Gastroesophageal sphincter (tissue), 4 donors: ENCODE measurements at regions not wholly inside any gene's neighbourhood (a gene's known extent, or its start where the extent isn't known, plus 50 kb on each side); places are given as distances from the start of the nearest gene placed in this dataset.

ENCODE experiments used
- ATAC-seq: fragments of 150-250 bp; one replicate; pipeline ENCODE4 v1.9.1; 2016; ENCODE audit warnings: mild to moderate bottlenecking, moderate library complexity
- H3K27ac ChIP-seq, 4 donors: fragments of 200-600 bp; sonication (generic) in 3 of 4; 1 replicate in 3 of 4; 2 replicates in 1 of 4; pipeline ENCODE4 v1.5.1; 2016 to 2019
- H3K27me3 ChIP-seq: fragments of 200-600 bp; sonication (generic); one replicate; pipeline ENCODE4 v1.5.1; 2019
- H3K36me3 ChIP-seq, 2 donors: fragments of 200-600 bp; sonication (generic); one replicate each; pipeline ENCODE4 v1.5.1; 2019; ENCODE audit warnings: control low read depth in 1 of 2
- H3K4me1 ChIP-seq, 3 donors: fragments of 200-600 bp; sonication (generic); 1 replicate in 2 of 3; 2 replicates in 1 of 3; pipeline ENCODE4 v1.5.1; 2016 to 2019; ENCODE audit warnings: control low read depth in 2 of 3
- H3K4me3 ChIP-seq, 2 donors: fragments of 200-600 bp; sonication (generic); one replicate each; pipeline ENCODE4 v1.5.1; 2019; ENCODE audit warnings: mild to moderate bottlenecking in 1 of 2, moderate library complexity in 1 of 2
- H3K9me3 ChIP-seq, 3 donors: fragments of 200-600 bp; sonication (generic); one replicate each; pipeline ENCODE4 v1.5.1; 2017 to 2019; ENCODE audit warnings: control low read depth in 2 of 3
- EP300 ChIP-seq: sonication (generic); formaldehyde crosslinking; IDR thresholded peaks from one replicate; pipeline ENCODE4 v1.6.1; 2017; ENCODE audit warnings: antibody characterized with exemption, mild to moderate bottlenecking
- POLR2A ChIP-seq, 2 donors: fragments of 450-650 bp; IDR thresholded peaks; one replicate each; pipeline ENCODE4 v1.6.1; 2017; ENCODE audit warnings: antibody characterized with exemption in 2 of 2, mild to moderate bottlenecking in 2 of 2, moderate library complexity in 1 of 2
- POLR2AphosphoS5 ChIP-seq: sonication (generic); formaldehyde crosslinking; IDR thresholded peaks from one replicate; pipeline ENCODE4 v1.6.1; 2017; ENCODE audit warnings: antibody characterized with exemption
- WGBS, 2 donors: methylation state at CpG; one replicate each; pipeline ENCODE4 v1.1.5; 2018; ENCODE audit warnings: low coverage in 1 of 2; 5-methylcytosine and 5-hydroxymethylcytosine counted together
- TF ChIP-seq, protein P1 (sequence below), 4 experiments: fragments of 200-600 bp in 2 of 4; fragments of 450-650 bp in 2 of 4; sonication (generic) in 1 of 4; IDR thresholded peaks; one replicate each; pipeline ENCODE4 v1.5.1; 2017 to 2019; ENCODE audit warnings: antibody characterized with exemption in 4 of 4, mild to moderate bottlenecking in 2 of 4, moderate library complexity in 2 of 4

DNA sequence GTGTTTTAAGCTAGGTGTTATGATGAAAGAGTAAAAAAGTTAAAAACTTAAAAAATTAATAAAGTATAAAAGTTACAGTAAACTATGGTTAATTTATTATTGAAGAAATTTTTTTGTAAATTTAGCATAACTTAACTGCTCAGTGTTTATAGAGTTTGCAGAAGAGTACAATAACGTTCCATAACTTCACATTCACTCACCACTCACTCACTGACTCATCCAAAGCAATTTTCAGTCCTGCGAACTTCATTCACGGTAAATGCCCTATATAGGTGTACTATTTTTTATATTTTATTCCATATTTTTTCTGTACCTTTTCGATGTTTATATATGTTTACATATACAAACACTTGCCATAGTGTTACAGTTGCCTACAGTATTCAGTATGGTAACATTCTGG is 694.8 kb upstream of the SLC39A10 start:
- 81 to 96% methylated on average over 3 to 4 of the region's 4 CpGs for WGBS, 2 donors
- no peak for TF ChIP-seq POLR2A (IDR thresholded peaks at IDR 0.05)
- TF ChIP-seq POLR2AphosphoS5 = no peak
- TF ChIP-seq, protein P1, sequence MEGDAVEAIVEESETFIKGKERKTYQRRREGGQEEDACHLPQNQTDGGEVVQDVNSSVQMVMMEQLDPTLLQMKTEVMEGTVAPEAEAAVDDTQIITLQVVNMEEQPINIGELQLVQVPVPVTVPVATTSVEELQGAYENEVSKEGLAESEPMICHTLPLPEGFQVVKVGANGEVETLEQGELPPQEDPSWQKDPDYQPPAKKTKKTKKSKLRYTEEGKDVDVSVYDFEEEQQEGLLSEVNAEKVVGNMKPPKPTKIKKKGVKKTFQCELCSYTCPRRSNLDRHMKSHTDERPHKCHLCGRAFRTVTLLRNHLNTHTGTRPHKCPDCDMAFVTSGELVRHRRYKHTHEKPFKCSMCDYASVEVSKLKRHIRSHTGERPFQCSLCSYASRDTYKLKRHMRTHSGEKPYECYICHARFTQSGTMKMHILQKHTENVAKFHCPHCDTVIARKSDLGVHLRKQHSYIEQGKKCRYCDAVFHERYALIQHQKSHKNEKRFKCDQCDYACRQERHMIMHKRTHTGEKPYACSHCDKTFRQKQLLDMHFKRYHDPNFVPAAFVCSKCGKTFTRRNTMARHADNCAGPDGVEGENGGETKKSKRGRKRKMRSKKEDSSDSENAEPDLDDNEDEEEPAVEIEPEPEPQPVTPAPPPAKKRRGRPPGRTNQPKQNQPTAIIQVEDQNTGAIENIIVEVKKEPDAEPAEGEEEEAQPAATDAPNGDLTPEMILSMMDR (IDR thresholded peaks at IDR 0.05) = no peak
- TF ChIP-seq EP300 = no peak

DNA sequence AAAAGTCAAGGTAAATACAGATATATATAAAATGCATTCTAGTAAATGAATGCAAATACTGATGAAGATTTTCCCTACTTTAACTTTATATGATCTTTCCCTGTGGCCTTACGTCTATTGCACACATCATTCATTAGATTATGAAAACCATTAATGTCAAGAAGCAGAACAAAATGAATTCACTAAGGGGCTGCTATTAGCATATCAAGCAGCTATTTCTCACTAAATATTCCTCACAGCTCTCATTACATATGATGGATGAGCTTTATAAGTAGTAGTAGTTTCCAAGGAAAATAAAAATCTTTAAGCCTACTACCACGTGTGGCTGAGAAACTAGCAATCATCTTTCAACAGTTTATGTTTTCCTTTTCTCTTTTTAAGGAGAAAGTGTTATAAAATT is 702.8 kb upstream of the SLC39A10 start:
- no peak overlapping the region for H3K4me3 ChIP-seq
- no peak for ATAC-seq
- H3K27ac ChIP-seq = no peak overlapping the region
- H3K4me1 ChIP-seq = no peaks in the 10 kb centered on the region
- WGBS, 2 donors = 63 to 73% methylated on average over 2 of the region's 2 CpGs
- no peaks in the 10 kb centered on the region for H3K27me3 ChIP-seq
- H3K36me3 ChIP-seq = no peaks in the 10 kb centered on the region
- H3K9me3 ChIP-seq = no peaks in the 10 kb centered on the region
- TF ChIP-seq EP300 (no peak), POLR2AphosphoS5 (no peak), POLR2A (IDR thresholded peaks at IDR 0.05) (no peak)
- TF ChIP-seq, protein P1 (IDR thresholded peaks at IDR 0.05) = no peak

More for the DNA sequence above, 694.8 kb upstream of the SLC39A10 start:
- Histone ChIP-seq H3K27me3 (no peaks in the 10 kb centered on the region), H3K36me3 (no peaks in the 10 kb centered on the region), H3K4me3 (no peak overlapping the region), H3K27ac (no peak overlapping the region), H3K4me1 (no peaks in the 10 kb centered on the region), H3K9me3 (peaks cover 0 to 13% (median 0%) of the 10 kb centered on the region in 3 donors)
- ATAC-seq = no peak

DNA sequence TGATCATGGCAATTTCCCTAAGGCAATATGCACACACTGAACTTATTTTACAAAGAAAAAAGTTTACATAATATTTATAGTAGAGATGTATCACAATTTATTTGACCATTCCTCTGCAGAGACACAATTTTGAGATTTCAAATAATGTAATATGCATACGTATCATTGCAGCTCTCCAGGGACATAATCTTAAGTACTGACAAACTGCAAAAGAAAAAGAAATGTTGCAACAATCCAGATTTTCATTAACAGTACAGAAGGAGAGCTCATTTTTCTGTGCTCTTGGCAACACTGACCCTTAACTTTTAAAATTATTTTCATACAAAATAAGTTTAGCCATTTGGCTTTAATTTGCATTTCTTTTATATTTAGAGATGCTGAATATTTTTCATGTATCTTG is 710.2 kb upstream of the SLC39A10 start:
- Histone ChIP-seq H3K4me1 (no peaks in the 10 kb centered on the region), H3K27ac (no peak overlapping the region), H3K27me3 (no peaks in the 10 kb centered on the region), H3K4me3 (no peak overlapping the region), H3K9me3 (peaks cover 0 to 3% (median 0%) of the 10 kb centered on the region in 3 donors), H3K36me3 (no peaks in the 10 kb centered on the region)
- ATAC-seq = no peak
- TF ChIP-seq EP300 (no peak), POLR2A (IDR thresholded peaks at IDR 0.05) (no peak), POLR2AphosphoS5 (no peak)
- TF ChIP-seq, protein P1 (IDR thresholded peaks at IDR 0.05) = no peak
- 50 to 85% methylated on average over 1 of the region's 1 CpG for WGBS, 2 donors

DNA sequence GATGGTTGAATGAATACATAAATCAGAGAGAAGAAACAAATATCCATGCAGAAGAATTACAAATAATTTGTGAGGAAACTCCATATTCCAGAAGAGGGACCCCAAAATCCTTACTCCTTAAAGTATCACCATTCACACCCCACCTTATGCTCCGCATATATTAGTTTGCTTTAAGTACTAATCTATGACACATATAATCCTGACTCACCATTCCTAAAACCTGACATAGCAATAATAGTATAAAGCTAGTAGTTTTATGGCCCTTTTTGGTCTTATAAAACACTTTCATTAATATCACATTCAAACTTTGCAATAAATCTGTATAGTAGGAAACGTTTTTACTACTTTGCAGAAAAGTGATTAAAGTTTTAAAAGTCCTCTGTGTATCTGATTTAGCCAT is 719.0 kb upstream of the SLC39A10 start:
- no peak overlapping the region for H3K27ac ChIP-seq
- H3K36me3 ChIP-seq = no peaks in the 10 kb centered on the region
- H3K27me3 ChIP-seq = no peaks in the 10 kb centered on the region
- H3K9me3 ChIP-seq = peaks cover 0 to 15% (median 0%) of the 10 kb centered on the region in 3 donors
- TF ChIP-seq POLR2A (IDR thresholded peaks at IDR 0.05) (no peak), POLR2AphosphoS5 (no peak), EP300 (no peak)
- TF ChIP-seq, protein P1 (IDR thresholded peaks at IDR 0.05) = no peak
- no peak for ATAC-seq
- WGBS, 2 donors = 77 to 80% methylated on average over 2 of the region's 2 CpGs
- no peaks in the 10 kb centered on the region for H3K4me1 ChIP-seq
- H3K4me3 ChIP-seq = no peak overlapping the region

DNA sequence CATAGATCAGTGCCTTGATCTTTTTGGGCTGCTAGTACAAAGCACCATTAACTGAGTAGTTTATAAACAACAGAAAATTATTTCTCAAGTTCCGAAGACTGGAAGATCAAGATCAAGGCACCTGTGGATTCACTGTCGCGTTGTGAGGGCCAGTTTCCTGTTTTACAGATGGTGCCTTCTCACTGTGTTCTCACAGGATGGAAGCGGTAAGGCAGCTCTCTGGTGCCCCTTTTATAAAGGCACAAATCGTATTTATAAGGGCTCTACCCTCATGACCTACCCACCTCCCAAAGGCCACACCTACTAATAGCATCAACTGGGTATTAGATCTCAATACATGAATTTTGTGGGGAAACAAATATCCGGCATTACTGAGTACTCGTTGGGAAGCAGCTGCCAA is 729.5 kb upstream of the SLC39A10 start:
- H3K4me1 ChIP-seq = no peaks in the 10 kb centered on the region
- H3K27ac ChIP-seq = no peak overlapping the region
- 79% methylated on average over 4 to 7 of the region's 7 CpGs for WGBS, 2 donors
- no peaks in the 10 kb centered on the region for H3K27me3 ChIP-seq
- no peaks in the 10 kb centered on the region for H3K9me3 ChIP-seq
- no peak for TF ChIP-seq EP300
- no peak for TF ChIP-seq POLR2AphosphoS5
- TF ChIP-seq POLR2A (IDR thresholded peaks at IDR 0.05) = no peak
- TF ChIP-seq, protein P1 (IDR thresholded peaks at IDR 0.05) = no peak
- no peak overlapping the region for H3K4me3 ChIP-seq
- no peaks in the 10 kb centered on the region for H3K36me3 ChIP-seq
- ATAC-seq = no peak
